WTC11 (cell line): ENCODE measurements at regions not wholly inside any gene's neighbourhood (a gene's known extent, or its start where the extent isn't known, plus 50 kb on each side); places are given as distances from the start of the nearest gene placed in this dataset.

Experiments
- ATAC-seq: fragments of 200-7000 bp; cut with Tn5 transposase; 2 replicates; pipeline ENCODE4 v1.10.0; 2021; ENCODE audit warnings: mild to moderate bottlenecking, moderate library complexity
- CTCF ChIA-PET: fragments of 300-600 bp; sonication (Branson Sonifier 250); formaldehyde crosslinking; loops from one replicate; lab custom pipeline; 2021; ENCODE audit warnings: antibody characterized with exemption; lab: Charles Lee
- POLR2A ChIA-PET: fragments of 350-600 bp; sonication (Branson Sonifier 250); formaldehyde crosslinking; loops from one replicate; lab custom pipeline; 2021; ENCODE audit warnings: antibody characterized with exemption; lab: Charles Lee
- DNase-seq: peaks from one replicate; pipeline ENCODE4 v3.0.0; 2021; ENCODE audit warnings: low spot score
- H3K27ac Mint-ChIP-seq: 2 replicates; pipeline ENCODE4 v1.8.0; 2021; ENCODE audit warnings: mixed read lengths
- H3K27me3 Mint-ChIP-seq: 2 replicates; pipeline ENCODE4 v1.8.0; 2021; ENCODE audit warnings: low read depth, mild to moderate bottlenecking, moderate library complexity, mixed read lengths
- H3K36me3 Mint-ChIP-seq: 2 replicates; pipeline ENCODE4 v1.8.0; 2021; ENCODE audit warnings: mixed read lengths
- H3K4me1 Mint-ChIP-seq: 2 replicates; pipeline ENCODE4 v1.8.0; 2022; ENCODE audit warnings: mixed read lengths
- H3K4me3 Mint-ChIP-seq: 2 replicates; pipeline ENCODE4 v1.8.0; 2021; ENCODE audit warnings: mild to moderate bottlenecking, moderate library complexity, mixed read lengths
- H3K9me3 Mint-ChIP-seq: 2 replicates; pipeline ENCODE4 v1.8.0; 2021; ENCODE audit warnings: mixed read lengths
- EMX1 ChIP-seq: fragments of 250-450 bp; sonication (Bioruptor Pico); IDR thresholded peaks from 2 replicates; pipeline ENCODE4 v1.8.0; 2021; ENCODE audit warnings: mild to moderate bottlenecking
- FOXP1 ChIP-seq: sonication (generic); formaldehyde crosslinking; IDR thresholded peaks from 2 replicates; pipeline ENCODE4 v1.8.0; 2022; ENCODE audit warnings: missing genetic modification reagents, mild to moderate bottlenecking, moderate library complexity, borderline replicate concordance
- IRF2 ChIP-seq: sonication (generic); formaldehyde crosslinking; IDR thresholded peaks from 2 replicates; pipeline ENCODE4 v1.8.0; 2022; ENCODE audit warnings: low read depth, missing genetic modification reagents, borderline replicate concordance
- KAT7 ChIP-seq: sonication (generic); formaldehyde crosslinking; IDR thresholded peaks from 2 replicates; pipeline ENCODE4 v1.8.1; 2023; ENCODE audit warnings: missing genetic modification reagents, mild to moderate bottlenecking, borderline replicate concordance
- NR1H2 ChIP-seq: sonication (generic); formaldehyde crosslinking; IDR thresholded peaks from 2 replicates; pipeline ENCODE4 v1.9.0; 2021; ENCODE audit warnings: mild to moderate bottlenecking, moderate library complexity, missing genetic modification reagents
- NR2C2 ChIP-seq: sonication (generic); formaldehyde crosslinking; IDR thresholded peaks from 2 replicates; pipeline ENCODE4 v1.8.0; 2022; ENCODE audit warnings: mild to moderate bottlenecking, missing genetic modification reagents
- NR3C1 ChIP-seq: sonication (generic); formaldehyde crosslinking; conservative IDR thresholded peaks from 2 replicates; pipeline ENCODE4 v1.8.1; 2023; ENCODE audit warnings: low read depth, mild to moderate bottlenecking, missing genetic modification reagents
- OVOL2 ChIP-seq: fragments of 250-450 bp; sonication (Bioruptor Pico); IDR thresholded peaks from 2 replicates; pipeline ENCODE4 v1.9.0; 2021; ENCODE audit warnings: mild to moderate bottlenecking, borderline replicate concordance
- SP1 ChIP-seq: sonication (generic); formaldehyde crosslinking; conservative IDR thresholded peaks from 2 replicates; pipeline ENCODE4 v1.8.1; 2022; ENCODE audit warnings: missing genetic modification reagents
- ZBTB21 ChIP-seq: sonication (generic); formaldehyde crosslinking; IDR thresholded peaks from 2 replicates; pipeline ENCODE4 v1.8.1; 2023; ENCODE audit warnings: mild to moderate bottlenecking, missing genetic modification reagents, borderline replicate concordance
- ZNF121 ChIP-seq: sonication (generic); formaldehyde crosslinking; IDR thresholded peaks from 2 replicates; pipeline ENCODE4 v1.8.0; 2023; ENCODE audit warnings: missing genetic modification reagents
- ZNF263 ChIP-seq: sonication (generic); formaldehyde crosslinking; IDR thresholded peaks from 2 replicates; pipeline ENCODE4 v1.8.1; 2022; ENCODE audit warnings: low read depth, mild to moderate bottlenecking, moderate library complexity, missing genetic modification reagents
- ZNF396 ChIP-seq: fragments of 250-450 bp; sonication (Bioruptor Pico); IDR thresholded peaks from 2 replicates; pipeline ENCODE4 v1.8.0; 2021; ENCODE audit warnings: mild to moderate bottlenecking, moderate library complexity, borderline replicate concordance
- TF ChIP-seq, protein P1 (sequence below): sonication (generic); formaldehyde crosslinking; conservative IDR thresholded peaks from 2 replicates; pipeline ENCODE4 v1.8.1; 2023; ENCODE audit warnings: mild to moderate bottlenecking, low read depth, missing genetic modification reagents, moderate library complexity
- TF ChIP-seq, protein P2 (sequence below): sonication (generic); formaldehyde crosslinking; IDR thresholded peaks from 2 replicates; pipeline ENCODE4 v1.8.1; 2022; ENCODE audit warnings: low read depth, missing genetic modification reagents, borderline replicate concordance
- TF ChIP-seq, protein P3 (sequence below): fragments of 250-450 bp; sonication (Bioruptor Pico); IDR thresholded peaks from 2 replicates; pipeline ENCODE4 v2.1.2; 2022; ENCODE audit warnings: mild to moderate bottlenecking, moderate library complexity
- TF ChIP-seq, protein P4 (sequence below): sonication (generic); formaldehyde crosslinking; IDR thresholded peaks from 2 replicates; pipeline ENCODE4 v1.8.1; 2022; ENCODE audit warnings: mild to moderate bottlenecking, moderate library complexity, missing genetic modification reagents
- TF ChIP-seq, protein P5 (sequence below): sonication (generic); formaldehyde crosslinking; IDR thresholded peaks from 2 replicates; pipeline ENCODE4 v1.8.1; 2023; ENCODE audit warnings: mild to moderate bottlenecking, missing genetic modification reagents, moderate library complexity
- TF ChIP-seq, protein P6 (sequence below): fragments of 250-450 bp; sonication (Bioruptor Pico); IDR thresholded peaks from 2 replicates; pipeline ENCODE4 v1.9.0; 2021; ENCODE audit warnings: moderate library complexity, mild to moderate bottlenecking, inconsistent platforms, borderline replicate concordance

DNA sequence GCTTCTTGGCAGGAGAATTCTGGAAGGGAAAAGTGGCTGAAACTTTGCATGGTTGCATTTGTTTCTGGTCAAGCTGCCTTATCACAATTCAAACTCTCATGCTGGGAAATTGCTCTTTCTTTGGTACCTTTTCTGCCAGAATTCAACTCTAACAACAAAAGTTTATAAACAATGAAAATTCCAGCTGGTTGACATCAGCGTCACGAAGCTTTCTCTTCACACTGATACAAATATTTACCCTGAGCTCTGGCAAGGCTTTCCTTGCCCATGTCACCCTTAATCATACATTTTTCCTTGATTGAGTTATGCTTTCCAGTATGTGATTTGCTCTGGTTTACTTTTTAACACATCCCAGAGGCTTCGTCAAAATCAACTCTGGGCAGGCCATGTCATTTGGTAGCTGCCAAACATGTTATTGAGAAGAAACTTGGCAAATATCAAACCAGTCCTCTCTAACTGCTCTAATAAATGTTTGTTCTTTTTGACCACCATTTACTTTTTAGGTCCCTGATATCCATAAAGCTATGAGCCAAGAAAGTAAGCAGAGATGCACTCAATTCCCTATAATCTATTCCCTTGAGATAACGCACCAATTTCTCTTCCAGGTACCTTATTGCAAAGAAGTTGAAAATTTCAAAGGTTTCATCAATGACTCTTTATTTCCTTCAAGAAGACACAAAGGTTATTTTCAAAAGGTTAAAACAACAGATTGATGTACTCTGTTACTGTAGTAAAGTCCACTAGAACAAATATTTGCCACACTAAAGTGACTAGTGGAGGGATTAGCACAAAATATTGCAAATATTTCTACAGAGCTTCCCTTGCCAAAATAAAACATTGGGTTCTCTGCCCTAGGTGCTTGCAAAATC lies 1241.1 kb upstream of the ZEB2 start (continued):
- TF ChIP-seq, protein P1, sequence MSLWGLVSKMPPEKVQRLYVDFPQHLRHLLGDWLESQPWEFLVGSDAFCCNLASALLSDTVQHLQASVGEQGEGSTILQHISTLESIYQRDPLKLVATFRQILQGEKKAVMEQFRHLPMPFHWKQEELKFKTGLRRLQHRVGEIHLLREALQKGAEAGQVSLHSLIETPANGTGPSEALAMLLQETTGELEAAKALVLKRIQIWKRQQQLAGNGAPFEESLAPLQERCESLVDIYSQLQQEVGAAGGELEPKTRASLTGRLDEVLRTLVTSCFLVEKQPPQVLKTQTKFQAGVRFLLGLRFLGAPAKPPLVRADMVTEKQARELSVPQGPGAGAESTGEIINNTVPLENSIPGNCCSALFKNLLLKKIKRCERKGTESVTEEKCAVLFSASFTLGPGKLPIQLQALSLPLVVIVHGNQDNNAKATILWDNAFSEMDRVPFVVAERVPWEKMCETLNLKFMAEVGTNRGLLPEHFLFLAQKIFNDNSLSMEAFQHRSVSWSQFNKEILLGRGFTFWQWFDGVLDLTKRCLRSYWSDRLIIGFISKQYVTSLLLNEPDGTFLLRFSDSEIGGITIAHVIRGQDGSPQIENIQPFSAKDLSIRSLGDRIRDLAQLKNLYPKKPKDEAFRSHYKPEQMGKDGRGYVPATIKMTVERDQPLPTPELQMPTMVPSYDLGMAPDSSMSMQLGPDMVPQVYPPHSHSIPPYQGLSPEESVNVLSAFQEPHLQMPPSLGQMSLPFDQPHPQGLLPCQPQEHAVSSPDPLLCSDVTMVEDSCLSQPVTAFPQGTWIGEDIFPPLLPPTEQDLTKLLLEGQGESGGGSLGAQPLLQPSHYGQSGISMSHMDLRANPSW: no peak
- TF ChIP-seq, protein P2, sequence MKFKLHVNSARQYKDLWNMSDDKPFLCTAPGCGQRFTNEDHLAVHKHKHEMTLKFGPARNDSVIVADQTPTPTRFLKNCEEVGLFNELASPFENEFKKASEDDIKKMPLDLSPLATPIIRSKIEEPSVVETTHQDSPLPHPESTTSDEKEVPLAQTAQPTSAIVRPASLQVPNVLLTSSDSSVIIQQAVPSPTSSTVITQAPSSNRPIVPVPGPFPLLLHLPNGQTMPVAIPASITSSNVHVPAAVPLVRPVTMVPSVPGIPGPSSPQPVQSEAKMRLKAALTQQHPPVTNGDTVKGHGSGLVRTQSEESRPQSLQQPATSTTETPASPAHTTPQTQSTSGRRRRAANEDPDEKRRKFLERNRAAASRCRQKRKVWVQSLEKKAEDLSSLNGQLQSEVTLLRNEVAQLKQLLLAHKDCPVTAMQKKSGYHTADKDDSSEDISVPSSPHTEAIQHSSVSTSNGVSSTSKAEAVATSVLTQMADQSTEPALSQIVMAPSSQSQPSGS (CRISPR knock-in tag): no peak

DNA sequence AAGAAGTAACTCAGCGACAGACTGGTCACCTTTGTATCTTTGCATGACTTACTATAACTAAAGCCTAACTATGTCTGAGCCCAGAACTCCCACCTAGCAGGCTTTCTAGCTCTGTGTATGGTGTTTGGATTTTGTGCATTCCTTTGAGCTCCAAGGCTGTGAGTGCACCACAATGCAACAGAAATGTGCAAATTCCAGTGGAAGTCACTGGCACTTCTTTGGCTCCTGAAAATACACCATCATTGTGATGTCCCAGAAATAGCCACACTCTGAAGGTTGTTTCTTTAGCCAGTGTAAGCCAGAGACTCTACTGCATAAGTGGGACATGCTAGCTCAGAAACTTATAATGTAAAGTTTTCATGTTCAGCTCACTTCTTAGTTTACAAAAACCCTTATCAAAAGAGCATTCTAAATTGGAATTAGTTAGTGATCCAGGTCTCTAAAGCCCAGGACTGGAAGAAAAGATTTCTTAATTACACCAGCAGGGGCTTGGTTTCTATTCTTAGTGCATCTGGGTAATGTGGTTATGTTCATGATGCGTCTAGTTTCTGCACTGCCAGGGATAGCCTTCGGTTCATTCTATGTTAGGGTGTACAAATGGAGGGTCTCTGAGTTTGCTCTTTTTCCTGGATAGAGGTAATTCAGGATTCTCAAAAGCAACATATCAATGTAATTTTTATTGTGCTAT lies 1239.5 kb upstream of the ZEB2 start:
- H3K9me3 Mint-ChIP-seq: no peaks in the 10 kb centered on the region
- TF ChIP-seq EMX1 (CRISPR knock-in tag) (no peak), KAT7 (CRISPR knock-in tag) (no peak), ZBTB21 (CRISPR knock-in tag) (no peak), IRF2 (CRISPR knock-in tag) (no peak), NR1H2 (CRISPR knock-in tag) (no peak), SP1 (CRISPR knock-in tag) (no peak), NR2C2 (CRISPR knock-in tag) (no peak), NR3C1 (no peak), ZNF396 (no peak), OVOL2 (CRISPR knock-in tag) (no peak), ZNF263 (no peak), FOXP1 (CRISPR knock-in tag) (no peak), ZNF121 (CRISPR knock-in tag) (no peak)
- TF ChIP-seq, protein P3, sequence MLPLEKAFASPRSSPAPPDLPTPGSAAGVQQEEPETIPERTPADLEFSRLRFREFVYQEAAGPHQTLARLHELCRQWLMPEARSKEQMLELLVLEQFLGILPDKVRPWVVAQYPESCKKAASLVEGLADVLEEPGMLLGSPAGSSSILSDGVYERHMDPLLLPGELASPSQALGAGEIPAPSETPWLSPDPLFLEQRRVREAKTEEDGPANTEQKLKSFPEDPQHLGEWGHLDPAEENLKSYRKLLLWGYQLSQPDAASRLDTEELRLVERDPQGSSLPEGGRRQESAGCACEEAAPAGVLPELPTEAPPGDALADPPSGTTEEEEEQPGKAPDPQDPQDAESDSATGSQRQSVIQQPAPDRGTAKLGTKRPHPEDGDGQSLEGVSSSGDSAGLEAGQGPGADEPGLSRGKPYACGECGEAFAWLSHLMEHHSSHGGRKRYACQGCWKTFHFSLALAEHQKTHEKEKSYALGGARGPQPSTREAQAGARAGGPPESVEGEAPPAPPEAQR (CRISPR knock-in tag): no peak
- TF ChIP-seq, protein P4, sequence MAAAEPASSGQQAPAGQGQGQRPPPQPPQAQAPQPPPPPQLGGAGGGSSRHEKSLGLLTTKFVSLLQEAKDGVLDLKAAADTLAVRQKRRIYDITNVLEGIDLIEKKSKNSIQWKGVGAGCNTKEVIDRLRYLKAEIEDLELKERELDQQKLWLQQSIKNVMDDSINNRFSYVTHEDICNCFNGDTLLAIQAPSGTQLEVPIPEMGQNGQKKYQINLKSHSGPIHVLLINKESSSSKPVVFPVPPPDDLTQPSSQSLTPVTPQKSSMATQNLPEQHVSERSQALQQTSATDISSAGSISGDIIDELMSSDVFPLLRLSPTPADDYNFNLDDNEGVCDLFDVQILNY (CRISPR knock-in tag): no peak
- TF ChIP-seq, protein P5, sequence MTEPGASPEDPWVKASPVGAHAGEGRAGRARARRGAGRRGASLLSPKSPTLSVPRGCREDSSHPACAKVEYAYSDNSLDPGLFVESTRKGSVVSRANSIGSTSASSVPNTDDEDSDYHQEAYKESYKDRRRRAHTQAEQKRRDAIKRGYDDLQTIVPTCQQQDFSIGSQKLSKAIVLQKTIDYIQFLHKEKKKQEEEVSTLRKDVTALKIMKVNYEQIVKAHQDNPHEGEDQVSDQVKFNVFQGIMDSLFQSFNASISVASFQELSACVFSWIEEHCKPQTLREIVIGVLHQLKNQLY (CRISPR knock-in tag): no peak
- TF ChIP-seq, protein P2 (CRISPR knock-in tag): no peak
- TF ChIP-seq, protein P1: no peak
- TF ChIP-seq, protein P6, sequence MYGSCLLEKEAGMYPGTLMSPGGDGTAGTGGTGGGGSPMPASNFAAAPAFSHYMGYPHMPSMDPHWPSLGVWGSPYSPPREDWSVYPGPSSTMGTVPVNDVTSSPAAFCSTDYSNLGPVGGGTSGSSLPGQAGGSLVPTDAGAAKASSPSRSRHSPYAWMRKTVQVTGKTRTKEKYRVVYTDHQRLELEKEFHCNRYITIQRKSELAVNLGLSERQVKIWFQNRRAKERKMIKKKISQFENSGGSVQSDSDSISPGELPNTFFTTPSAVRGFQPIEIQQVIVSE: no peak
- TF ChIP-seq, all 79 proteins: peak for 0
- ATAC-seq (no peak), DNase-seq (no peak)
- Mint-ChIP-seq H3K4me1 (peaks cover 19% of the 10 kb centered on the region), H3K4me3 (no peak overlapping the region), H3K27me3 (no peaks in the 10 kb centered on the region), H3K27ac (no peak overlapping the region), H3K36me3 (no peaks in the 10 kb centered on the region)
- CTCF ChIA-PET: no interaction called here
- POLR2A ChIA-PET: no interaction called here
